NCI-H446 (cell line): ENCODE measurements at regions not wholly inside any gene's neighbourhood (a gene's known extent, or its start where the extent isn't known, plus 50 kb on each side); places are given as distances from the start of the nearest gene placed in this dataset.
A peak's percentile ranks its signal among the peaks of the same experiment; 100 is the strongest.
"Not testable (repeated sequence)": the region's sequence is repeated elsewhere in the genome, so short reads cannot be mapped to it uniquely, and the experiment has no call there.

Experiments
- DNase-seq, 2 experiments: peaks; one replicate each; lab custom pipeline; 2025; lab: John Stamatoyannopoulos, UW

DNA sequence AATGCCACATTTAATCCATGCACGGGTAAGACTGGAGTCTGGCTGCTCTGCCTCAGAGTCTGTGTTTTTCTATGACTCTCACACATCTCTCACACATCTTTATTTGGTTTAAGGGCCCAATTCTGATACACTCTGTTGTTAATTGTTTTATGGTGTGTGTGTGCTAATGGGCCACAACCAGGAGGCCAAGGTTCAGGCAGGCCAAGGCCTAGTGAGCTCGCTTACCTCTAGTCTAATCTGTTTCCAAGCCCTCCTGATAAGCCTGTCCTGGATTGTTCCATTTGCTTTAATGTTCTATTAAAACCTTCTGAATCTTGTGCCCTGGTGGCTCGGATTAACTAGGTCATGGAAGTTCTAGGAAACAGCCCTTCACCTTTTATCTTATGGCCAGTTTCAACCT lies 445.4 kb upstream of the DPH6 start:
- no peak for DNase-seq

DNA sequence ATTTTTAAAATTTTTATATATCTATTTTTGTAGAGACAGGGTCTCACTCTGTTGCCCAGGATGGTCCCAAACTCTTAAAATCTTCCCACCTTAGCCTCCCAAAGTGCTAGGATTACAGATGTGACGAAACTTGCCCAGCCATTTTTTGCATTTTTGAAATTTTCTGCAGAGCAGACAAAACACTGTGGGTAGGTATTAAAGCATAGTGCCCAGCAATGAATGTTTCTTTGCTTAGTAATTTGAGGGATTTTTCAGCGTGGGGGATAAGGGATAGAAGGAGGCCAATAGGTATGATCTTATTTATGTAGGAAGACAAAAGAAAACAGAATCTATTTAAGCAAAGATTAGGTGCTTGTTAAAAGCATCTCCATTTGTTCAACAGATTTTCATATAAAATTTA lies 446.8 kb upstream of the DPH6 start:
- DNase-seq, result no peak

DNA sequence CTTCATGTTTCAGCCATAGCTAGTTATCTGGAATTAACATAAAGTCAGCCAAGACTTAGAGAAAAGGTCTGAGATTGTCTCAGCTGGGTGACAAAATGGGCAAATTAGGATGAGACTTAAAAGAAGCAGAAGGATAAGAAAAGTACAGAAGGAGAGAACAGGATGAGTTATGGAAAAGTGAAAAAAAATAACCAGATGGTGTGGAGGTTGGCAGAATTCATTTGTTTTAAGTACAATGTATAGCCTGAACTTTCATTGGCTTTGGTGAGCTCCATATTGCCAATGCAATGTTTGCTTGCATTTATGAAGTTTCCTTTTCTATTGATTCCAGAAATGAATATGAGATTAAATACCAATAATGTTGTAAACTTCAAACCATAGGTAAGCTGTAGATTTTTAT lies 447.2 kb upstream of the DPH6 start:
- DNase-seq, result no peak

DNA sequence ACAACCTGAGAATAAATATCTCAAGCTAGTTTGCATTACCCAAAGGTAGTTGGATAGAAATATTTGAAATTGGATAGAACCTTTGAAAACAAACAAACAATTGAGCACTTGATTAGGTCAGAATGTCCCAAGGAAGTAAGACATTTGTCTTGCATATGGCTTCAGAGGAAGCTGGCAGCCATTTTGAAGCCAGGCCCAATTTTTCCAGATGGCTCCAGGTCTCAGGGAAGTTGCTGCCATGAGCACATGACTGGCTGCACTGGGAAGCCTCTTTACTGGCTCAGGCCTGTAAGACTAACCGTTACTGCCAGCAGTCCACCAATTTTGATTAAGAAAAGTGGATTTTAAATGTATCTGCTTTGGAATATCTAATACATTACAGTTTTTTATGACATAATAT lies 448.9 kb upstream of the DPH6 start:
- peak in 1 of 2 experiments; percentile 45 for DNase-seq

DNA sequence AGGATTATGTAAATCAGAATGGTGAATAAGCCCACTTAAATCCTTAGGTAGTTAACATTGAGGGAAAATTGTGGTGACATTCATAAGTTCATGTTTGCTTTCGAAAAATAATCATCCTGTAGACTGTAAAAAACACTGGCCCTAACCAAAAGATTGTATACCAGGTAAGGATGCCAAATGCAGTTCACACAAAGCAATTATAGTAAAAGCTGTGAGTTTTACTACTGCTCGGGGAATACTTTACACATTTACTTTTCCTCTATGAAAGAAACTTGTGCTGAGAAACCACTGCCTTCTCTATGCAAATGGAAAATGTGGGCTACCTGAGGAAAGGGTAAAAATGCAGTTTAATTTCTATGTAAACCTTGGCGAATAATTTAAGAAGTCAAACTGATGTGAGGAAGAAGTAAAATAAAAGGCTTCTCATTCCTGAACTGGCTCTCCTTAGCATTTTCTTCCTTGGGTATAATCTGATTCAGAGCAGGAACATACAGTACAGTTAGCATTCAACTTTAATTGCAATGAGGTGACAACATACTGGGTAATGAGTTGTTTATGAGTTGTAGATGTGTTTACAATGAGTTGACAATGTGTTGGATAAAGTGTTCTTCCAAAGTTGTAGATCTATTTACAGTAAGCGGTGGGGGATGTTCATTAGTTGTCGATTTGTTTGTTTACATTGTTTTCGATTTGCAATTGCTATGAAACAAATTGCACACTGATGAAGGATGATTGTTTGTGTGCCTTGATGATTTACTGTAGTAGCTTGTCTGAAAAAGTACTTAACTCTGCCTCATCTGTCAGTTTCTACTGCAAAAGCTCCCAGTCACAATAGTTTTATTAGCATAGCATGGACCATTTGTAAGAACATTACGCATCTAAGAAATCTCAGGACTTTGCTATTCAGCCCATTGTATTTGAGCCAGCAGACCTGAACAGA lies 453.0 kb upstream of the DPH6 start:
- DNase-seq, result no peak

DNA sequence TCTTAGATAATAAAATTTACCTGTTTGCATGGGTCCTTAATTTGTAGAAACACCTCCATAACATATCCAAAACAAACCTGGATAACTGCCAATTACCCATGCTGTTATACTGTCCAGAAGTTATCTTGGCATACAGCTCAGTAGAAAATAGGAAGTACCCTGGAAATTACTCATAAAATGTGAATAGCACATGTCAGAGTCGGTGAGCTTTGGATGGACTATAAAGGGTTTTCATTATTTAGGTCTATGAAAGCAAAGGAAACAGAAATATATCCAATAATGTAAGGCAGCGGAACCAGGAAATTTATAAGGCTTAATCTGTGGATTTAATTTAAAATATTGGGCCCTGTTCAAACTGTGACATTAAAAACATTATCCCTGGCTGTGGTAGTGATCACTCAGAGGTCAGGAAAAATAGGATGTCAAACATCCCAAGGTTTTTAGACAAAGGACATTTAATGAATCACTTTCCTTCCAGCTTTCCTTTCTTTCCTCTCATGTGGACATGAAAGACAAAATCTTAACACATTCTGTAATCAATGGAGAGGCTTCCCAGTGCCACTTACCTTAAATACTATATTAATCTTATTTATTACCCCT lies 459.0 kb upstream of the DPH6 start:
- peak in 1 of 2 experiments; percentile 45 for DNase-seq

DNA sequence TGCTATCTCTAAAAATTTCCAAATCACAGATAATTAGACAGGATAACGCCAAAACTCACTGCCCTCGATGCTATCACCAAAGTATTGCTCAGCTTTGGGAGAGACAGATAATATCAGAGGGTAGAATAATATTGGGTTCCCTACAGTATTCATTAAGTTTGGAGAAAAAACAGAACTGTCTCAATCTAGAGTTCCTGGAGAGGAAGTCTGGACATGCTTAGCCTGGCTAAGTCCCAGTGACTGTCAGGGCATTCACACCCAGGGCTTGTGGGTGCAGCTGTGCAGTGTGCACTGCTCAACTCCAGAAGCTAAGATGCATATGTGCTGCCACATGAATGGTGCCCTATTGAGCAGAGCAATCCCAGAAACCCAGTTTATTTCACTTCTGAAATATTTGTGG lies 459.6 kb upstream of the DPH6 start:
- DNase-seq, result no peak

DNA sequence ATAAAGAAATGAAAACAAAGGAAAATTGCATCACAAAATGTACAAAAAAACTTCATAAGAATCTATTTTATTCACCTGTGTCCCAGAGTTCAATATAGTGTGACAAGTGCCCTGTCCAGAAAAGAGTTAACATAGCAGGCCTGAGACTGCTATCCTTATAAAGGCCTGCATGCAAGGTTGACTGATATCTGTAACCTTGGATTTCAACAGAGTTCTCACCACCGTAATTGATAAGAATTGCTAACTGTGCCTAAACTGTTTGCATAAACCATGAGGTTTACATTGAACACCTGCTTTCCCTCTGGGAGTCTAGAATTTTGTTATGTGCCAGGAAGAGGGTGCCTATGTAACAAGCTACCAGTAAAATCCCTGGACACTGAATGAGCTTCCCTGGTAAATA lies 461.7 kb upstream of the DPH6 start:
- no peak for DNase-seq

DNA sequence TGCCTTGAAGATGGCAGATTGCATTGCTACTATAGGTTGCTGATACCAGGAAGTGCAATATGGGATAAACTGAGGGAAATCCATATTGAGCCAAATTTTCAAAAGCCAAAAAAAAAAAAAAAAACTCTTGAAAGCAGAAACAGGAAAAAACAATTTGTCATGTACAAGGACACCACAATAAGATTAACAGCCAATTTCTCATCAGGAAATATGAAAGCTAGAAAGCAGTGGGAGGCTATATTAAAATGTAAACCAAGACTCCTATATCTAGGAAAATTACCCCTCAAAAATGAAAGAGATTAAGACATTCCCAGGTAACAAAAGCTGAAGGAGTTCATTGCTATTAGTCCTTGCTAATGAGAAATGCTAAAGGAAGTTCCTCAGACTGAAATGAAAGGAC lies 462.8 kb upstream of the DPH6 start:
- no peak for DNase-seq

DNA sequence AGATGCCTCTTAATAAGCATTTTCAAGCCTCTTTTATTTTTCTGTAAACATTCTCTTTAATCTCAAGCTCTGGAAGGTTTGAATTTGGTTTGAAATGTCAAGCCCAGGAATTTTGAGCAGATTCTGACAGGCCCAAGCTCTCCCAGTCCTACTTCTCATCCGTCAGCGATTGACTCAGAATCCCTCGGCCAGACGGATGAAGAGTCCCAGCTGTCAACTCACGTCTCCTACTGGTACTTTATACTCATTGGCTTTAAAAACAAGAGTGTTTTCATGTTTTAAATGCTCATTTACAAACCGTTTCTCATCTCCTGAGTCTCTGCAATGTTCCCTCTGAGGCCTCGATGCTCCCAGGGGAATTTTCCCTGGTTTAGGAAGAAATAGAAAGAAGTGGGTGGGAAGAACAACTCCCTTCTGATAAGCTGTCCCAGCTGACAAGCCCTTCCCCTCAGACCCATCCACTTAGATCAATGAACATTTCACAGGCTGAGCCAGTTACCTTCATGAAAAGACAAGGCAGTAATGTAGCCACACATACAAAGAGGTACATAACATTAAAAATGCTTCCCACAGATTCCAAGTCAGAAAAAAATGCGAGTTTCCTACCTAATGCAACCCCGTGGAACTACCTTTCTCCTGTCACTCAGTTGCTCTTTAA lies 478.2 kb upstream of the DPH6 start:
- no peak for DNase-seq

DNA sequence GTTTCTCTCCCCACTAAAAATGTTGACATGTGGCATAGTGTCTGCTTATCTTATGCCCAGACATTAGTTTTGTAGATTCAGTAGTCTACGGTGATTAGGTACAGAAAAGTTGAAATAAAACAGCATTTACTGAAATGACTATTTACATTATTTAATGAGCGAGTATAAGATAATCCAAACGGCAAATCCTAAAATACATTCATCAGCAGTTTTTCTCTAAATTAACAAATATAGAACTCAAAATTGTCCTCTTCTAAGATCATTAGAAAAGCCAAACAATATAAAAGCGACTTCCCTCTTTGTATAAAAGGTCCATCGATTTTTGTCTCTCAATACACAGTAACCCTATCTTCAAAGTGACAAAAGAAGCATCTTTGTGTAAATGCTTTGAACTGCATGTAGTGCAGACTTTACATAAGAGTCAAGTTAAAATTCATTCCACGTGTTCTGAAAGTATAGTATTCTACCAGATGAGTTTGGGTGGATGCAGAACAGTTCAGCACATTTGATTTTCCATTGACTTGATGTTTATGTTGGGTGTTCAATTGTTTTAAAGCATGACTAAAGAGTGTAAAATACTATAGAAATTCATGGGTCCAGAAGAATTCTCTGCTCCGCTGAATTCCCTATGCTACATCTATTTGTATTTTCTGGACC lies 480.8 kb upstream of the DPH6 start:
- no peak for DNase-seq

DNA sequence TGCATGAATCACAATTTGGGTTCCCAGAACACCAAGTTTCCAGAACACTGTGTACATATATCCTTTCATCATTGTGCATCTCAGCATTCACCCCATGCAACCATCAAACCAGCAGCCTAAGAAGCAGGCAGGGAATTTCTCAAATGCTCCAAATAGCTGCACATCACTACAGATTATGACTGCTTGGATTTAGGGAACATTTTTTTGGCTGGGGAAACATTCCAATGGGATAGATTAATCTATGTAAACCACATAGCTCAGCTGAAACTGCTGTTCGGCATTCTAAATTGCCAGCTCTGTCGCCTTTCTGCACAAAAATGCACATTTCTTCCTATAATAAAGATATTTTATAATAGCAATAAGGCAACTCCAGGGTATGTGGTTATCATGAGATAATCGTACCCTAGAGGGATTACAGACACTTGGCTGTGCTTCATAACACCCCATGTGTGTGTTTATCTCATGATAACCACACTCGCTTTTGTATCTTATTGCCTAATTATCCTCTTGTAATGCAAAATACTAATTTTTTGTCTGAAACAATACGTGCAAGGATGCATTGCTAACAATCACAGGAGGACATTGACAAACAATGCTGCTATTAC lies 483.7 kb upstream of the DPH6 start:
- no peak for DNase-seq

DNA sequence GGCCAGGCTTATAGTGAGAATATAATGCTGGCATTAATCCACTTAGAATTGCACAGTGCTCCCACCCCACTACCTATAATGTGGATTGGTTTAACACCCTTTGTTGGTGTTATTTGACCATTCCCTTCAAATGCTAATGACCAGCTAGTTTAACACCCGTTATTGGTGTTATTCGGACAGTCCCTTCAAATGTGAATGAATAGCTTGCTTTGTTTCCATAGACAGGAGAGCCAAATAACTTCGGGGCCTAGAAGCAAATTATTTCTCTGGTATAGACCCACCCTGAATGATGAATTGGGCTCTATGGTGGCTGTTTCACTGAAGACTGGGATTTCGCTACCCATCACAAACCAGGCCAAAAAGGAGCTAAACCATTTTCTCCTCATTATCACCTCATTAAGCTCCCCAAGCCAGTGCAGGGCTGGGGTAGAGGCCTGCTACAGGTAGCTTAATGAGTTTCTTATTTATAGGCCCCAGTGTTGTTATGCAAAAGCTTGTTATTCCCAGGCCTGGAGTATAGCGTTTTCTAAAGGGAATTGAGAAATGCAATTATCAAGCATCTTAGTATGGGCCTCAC lies 494.1 kb upstream of the DPH6 start:
- DNase-seq, result no peak

DNA sequence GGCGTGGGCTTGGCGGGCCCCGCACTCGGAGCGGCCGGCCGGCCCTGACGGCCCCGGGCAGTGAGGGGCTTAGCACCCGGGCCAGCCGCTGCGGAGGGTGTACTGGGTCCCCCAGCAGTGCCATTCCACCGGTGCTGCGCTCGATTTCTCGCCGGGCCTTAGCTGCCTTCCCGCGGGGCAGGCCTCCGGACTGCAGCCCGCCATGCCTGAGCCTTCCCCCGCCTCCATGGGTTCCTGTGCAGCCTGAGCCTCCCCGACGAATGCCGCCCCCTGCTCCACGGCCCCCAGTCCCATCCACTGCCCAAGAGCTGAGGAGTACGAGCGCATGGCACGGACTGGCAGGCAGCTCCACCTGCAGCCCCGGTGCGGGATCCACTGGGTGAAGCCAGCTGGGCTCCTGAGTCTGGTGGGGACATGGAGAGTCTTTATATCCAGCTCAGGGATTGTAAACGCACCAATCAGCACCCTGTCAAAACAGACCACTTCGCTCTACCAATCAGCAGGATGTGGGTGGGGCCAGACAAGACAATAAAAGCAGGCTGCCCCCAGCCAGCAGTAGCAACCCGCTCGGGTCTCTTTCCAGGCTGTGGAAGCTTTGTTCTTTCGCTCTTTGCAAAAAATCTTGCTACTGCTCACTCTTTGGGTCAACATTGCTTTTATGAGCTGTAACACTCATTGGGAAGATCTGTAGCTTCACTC lies 501.2 kb upstream of the DPH6 start:
- not testable (repeated sequence) for DNase-seq

DNA sequence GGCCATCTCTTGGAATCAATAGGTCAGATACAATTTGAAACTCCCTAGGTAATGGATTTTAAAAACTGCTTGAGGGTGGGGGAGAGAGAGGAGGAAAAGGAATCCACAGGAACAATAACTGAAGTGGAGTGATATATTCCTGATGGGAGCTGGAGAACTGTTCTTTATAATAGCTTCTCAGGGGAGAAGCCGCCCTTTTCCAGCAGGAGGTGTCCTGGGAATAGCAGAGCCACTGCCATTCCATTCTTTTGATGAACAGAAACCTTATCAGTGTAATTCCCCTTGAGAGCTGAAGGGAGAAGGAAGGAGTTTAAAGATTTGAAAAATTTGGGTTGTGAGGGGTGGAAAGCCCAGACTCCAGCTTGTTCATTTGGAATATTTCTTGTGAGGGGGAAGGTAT lies 504.9 kb upstream of the DPH6 start:
- no peak for DNase-seq

DNA sequence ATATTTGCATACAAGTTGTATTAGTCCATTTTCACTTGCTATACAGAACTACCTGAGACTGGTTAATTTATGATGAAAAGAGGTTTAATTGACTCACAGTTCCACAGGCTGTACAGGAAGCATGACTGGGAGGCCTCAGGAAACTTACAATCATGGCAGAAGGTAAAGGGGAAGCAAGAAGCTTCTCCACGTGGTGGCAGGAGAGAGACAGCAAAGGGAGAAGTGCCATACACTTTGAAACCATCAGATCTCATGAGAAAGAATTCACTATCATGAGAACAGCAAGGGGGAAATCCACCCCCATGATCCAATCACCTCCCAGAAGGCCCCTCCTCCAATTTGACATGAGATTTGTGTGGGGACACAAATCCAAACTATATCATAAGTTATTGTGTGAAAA lies 506.7 kb upstream of the DPH6 start:
- DNase-seq, result not testable (repeated sequence)

DNA sequence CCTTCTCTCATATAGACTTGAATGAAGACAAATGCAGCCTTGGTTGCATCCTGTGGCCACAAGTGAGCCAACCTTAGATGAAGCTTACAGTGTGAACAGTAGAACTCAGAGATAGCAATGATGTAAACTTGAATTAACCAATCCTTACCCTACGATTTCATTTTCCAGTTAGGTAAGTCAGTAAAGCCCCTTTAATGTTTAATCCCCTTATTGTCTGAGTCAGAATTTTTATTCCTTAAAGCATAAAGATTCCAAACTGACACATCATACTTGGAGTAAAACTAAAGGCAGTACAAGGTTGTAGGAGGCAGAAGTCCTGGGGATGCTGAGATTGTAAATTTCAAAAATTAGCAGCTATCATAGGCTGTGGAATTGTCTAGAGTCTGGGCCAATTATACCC lies 507.8 kb upstream of the DPH6 start:
- no peak for DNase-seq

DNA sequence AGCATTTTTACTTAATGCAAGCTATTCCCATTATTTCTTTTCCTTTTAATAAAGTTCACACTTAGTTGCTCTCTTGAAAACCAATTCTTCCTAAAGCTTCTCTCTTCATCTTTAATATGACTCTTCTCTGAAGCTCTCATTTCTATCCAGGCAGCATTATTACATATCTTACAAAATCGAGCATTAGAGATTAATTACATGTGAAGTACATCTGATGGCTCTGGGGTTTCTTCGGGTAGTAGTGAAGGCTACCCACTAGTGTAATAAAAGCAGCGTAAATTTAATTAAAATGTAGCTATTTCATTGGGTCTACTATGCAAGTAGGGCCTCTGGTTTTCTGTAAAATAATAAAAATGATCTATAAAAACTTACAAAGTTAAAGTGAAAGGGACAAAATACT lies 513.6 kb upstream of the DPH6 start:
- DNase-seq, result no peak

DNA sequence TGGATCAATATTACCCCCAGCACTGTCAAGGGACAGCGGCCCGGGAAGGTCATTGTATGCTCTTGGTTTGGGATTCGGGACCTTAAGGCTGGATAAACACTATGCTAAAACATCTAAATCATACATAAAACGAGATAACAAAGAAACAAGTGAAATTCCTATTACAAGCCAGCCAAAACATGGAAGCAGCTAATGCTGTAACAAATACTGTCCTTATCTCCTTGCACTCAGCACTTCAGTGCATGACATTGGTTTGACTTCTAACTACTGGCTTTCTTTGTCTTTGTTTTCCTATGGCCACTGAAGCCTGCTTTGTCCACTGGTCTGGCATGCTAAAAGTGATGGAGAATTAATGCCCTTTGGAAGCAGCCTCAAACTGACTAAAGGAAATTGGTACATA lies 516.4 kb upstream of the DPH6 start:
- DNase-seq, result no peak

DNA sequence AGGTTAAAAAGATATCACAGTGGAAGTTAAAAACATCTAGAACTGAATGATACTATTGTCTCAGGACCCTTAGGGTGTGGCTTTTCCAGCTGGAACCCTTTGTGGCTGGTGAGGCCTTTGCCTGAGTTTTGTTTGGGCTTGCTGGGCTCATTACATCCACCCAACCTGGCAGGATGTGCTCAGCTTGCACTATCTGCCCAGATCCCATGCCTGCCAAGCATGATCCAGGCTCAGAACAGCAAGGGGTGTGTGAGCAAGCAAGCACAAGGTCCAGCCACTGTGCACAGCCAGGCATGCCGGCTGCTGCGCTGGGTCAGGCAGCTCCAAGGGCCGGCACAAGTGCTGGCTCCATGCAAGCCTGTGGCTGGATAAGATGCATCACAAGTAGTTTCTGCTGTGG lies 512.7 kb upstream of the CDIN1 start:
- DNase-seq, result peak in 1 of 2 experiments; percentile 46
